Lower leg skin (tissue), 3 donors: ENCODE measurements at regions not wholly inside any gene's neighbourhood (a gene's known extent, or its start where the extent isn't known, plus 50 kb on each side); places are given as distances from the start of the nearest gene placed in this dataset.

Experiments
- CTCF ChIP-seq, 3 donors: fragments of 450-650 bp; IDR thresholded peaks; one replicate each; pipeline ENCODE4 v1.5.1; 2016; ENCODE audit warnings: antibody characterized with exemption in 3 of 3, mild to moderate bottlenecking in 3 of 3, moderate library complexity in 2 of 3
- POLR2A ChIP-seq, 2 donors: fragments of 450-650 bp; IDR thresholded peaks; one replicate each; pipeline ENCODE4 v1.6.1; 2016 to 2017; ENCODE audit warnings: antibody characterized with exemption in 2 of 2, mild to moderate bottlenecking in 1 of 2, moderate library complexity in 1 of 2

- TF ChIP-seq CTCF (IDR thresholded peaks at IDR 0.05) (no peak), POLR2A (IDR thresholded peaks at IDR 0.05) (no peak)
Observed at GRCh38 chr3:88713233-88713691, 394.2 kb upstream of the EPHA3 start.
